GM21447 (cell line): ENCODE measurements at regions not wholly inside any gene's neighbourhood (a gene's known extent, or its start where the extent isn't known, plus 50 kb on each side); places are given as distances from the start of the nearest gene placed in this dataset.
"Not testable (repeated sequence)": the region's sequence is repeated elsewhere in the genome, so short reads cannot be mapped to it uniquely, and the experiment has no call there.

ENCODE experiments used
- ATAC-seq: cut with Tn5 transposase; IDR thresholded peaks from one replicate; pipeline ENCODE4 v1.9.1; 2021; ENCODE audit not compliant: unreplicated experiment

DNA sequence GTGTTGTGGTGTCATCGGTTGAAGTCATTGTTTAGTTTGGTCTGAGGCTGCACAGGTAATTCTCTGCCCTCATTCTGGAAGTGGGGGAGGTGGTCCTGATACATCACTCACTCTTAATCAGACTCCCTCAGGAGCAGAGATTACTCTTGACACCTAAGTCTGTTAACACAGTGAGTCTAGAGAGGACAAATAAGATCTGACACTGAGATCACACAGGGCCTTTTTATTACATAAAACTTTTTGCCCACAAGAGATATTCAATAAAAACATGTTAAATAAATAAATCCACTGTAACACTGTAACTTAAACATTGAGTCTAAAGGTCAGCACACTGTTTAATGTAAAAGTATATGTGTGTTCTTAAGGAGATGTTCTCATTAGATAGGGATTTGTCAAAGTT, 57.1 kb upstream of the MBNL1 start:
- ATAC-seq: no peak

DNA sequence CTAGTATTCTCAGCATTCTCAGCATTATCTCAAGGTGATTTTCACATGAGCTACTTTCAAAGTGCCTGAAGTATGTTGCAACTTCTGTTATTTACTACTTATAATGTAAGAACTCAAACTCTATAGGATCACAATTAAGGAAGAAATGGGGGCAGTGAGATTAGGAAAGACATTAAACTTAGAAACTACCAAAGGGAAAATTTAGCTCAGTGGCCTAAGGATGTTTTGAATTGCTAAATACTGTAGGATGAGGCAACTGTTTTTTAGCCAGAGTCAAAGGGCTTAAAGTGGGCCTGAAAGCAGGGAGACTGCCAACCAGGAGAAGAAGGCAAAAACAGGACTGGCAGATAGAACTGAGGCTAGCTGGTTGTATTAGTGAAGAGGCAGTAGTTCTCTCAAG, 55.5 kb upstream of the MBNL1 start:
- no peak for ATAC-seq

DNA sequence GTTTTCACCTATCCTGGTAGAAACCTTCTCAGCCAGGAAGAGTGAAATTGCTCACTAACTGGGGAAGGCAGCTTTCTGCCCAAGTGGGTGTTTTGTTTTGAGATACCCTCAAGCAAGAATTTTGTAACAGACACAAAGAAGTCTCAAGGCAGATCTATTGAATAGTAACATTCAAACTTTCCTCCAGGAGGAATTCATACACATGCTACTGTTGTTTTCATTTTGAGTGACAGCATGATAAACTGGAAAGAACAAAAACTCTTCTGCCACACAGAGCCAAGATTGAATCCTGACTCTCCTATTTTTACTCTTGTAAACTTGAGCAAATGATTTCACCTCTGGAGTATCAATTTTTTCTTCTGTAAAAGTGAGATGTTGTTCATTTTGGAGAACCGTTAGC, 54.8 kb upstream of the MBNL1 start:
- ATAC-seq: no peak

DNA sequence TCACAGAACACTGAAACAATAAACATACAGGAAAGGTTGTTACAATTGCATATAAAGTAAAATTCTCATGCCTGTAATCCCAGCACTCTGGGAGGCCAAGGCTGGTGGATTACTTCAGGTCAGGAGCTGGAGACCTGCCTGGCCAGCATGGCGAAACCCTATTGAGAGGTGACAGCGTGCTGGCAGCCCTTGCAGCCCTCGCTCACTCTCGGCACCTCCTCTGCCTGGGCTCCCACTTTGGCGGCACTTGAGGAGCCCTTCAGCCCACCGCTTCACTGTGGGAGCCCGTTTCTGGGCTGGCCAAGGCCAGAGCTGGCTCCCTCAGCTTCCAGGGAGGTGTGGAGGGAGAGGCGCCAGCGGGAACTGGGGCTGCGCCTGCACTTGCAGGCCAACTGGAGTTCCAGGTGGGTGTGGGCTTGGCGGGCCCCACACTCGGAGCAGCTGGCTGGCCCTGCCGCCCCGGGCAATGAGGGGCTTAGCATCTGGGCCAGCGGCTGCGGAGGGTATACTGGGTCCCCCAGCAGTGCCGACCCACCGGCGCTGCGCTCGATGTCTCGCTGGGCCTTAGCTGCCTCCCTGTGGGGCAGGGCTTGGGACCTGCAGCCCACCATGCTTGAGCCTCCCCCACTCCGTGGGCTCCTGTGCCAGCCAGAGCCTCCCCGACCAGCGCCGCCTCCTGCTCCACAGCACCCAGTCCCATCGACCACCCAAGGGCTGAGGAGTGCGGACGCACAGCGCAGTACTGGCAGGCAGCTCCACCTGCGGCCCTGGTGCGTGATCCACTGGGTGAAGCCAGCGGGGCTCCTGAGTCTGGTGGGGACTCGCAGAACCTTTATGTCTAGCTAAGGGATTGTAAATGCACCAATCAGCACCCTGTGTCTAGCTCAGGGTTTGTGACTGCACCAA, 51.5 kb upstream of the MBNL1 start:
- ATAC-seq: not testable (repeated sequence)

DNA sequence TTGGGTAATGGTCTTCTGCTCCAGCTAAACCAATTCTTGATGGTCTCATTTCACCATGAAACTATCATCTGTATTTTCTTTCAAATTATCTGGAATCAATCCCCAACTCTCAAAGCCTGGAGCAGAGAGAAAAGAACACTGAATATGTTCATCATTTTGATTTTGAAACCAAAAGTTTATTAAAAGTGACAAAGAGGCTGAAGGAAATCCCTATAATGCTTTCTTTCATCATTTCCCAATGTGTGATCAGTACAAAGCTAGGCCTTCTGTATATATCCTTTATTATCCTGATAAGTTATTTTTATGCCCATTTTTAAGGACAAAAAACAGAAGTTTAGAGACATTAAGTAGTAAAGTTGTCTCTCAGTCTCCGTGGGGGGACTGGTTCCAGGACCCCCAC, 50.1 kb upstream of the MBNL1 start:
- no peak for ATAC-seq
